HG03159 (cell line): ENCODE measurements at regions not wholly inside any gene's neighbourhood (a gene's known extent, or its start where the extent isn't known, plus 50 kb on each side); places are given as distances from the start of the nearest gene placed in this dataset.

Experiments used
- ATAC-seq: cut with Tn5 transposase; IDR thresholded peaks from one replicate; pipeline ENCODE4 v1.9.1; 2021; ENCODE audit warnings: mild to moderate bottlenecking, moderate library complexity; ENCODE audit not compliant: unreplicated experiment

DNA sequence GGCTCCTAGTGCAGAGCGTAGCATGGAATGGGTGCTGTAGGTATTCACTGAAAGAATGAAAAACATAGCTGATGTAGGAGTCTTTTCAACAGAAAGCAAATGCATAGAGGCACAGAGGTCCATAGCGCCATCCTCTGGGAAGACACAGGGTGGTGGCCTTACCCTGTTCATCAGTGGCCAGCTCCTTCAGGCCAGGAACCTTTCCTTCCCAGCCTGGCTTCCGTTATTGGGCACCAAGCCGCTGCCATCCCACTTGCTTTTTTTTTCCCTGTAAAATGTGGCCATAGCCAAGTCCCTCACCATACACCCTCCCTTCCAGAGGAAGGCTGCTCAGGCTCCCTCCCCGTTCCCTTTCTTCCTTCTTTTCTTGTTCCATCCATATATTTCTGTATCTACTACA lies 118.1 kb downstream of the ZNF621 start:
- ATAC-seq, result no peak

GRCh38 chr3:40645883-40646282 lies 121.1 kb downstream of the ZNF621 start:
- ATAC-seq, result no peak

- ATAC-seq, result no peak
Measured at GRCh38 chr3:40649346-40649745, 124.6 kb downstream of the ZNF621 start.

- no peak for ATAC-seq
Measured at GRCh38 chr3:40652072-40652471, 127.3 kb downstream of the ZNF621 start.

- no peak for ATAC-seq
Measured at GRCh38 chr3:40653001-40653400, 128.2 kb downstream of the ZNF621 start.

DNA sequence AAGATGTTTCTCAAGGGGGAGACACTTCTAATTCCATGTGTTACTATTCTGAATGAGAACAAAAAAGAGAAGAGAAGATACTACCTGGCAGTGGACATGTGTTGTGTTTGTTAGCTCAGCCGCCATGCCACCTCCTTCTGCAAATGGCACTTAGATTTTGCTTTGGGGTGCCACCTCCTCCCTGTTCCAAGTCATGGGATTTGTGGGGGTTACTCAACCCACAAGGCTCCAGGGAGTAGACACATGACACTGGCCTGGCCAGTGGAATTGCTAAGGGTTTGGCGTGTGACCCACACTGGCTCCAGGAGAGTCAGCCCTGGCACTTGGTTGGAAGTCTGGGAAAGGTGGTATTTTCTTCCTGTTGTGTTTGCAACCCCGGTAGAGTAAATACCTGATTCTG lies 129.1 kb downstream of the ZNF621 start:
- ATAC-seq, result no peak

GRCh38 chr3:40655551-40655950 lies 130.8 kb downstream of the ZNF621 start:
- ATAC-seq, result no peak

DNA sequence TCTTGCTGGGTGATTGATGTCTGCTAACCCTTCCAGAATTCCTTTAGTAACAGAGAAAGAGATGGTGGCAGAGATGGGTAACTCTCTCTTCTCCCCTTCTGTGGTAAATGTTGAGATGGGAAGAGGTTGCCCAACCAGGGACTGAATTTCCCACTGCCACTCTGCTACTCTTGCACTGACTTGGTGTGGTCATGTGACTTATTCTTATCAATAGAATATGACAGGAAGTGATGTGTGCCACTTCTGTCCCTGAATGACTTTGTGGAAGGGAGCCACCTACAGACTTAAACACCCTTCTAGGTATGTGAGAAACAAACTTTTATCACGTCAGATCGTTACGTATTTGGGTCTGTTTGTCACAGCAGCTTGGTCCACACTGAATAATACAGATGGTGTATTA lies 132.9 kb downstream of the ZNF621 start:
- no peak for ATAC-seq

DNA sequence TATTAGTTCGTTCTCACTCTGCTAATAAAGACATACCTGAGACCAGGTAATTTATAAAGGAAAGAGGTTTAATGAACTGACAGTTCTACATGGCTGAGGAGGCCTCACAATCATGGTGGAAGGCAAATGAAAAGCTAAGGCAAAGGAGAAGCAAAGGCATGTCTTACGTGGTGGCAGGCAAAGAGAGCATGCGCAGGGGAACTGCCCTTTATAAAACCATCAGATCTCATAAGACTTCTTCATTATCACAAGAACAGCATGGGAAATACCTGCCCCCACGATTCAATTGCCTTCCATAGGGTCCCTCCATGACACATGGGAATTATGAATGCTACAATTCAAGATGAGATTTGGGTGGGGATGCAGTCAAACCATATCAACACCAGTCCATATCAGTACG lies 133.5 kb downstream of the ZNF621 start:
- ATAC-seq, result no peak

DNA sequence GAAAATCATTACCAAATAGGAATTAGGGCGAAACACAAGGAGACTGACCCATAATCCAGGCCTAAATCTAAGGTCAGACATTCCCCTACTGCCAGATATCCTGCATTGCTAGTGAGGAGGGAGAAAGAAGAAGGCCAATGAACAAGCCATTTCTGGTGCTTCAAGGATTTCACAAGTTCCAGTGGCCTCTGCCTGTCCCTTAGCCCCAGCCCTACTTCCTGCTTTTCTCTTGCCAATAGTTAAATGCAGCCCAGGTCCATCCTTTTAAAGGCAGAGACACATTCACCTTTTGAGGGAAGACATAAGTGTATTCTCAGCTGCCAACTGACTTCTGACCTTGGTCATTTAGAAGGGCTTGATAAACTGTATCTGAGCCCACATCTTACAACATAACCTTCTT lies 135.8 kb downstream of the ZNF621 start:
- ATAC-seq, result no peak

- no peak for ATAC-seq
Measured at GRCh38 chr3:40661284-40661683, 136.5 kb downstream of the ZNF621 start.

GRCh38 chr3:40663280-40663679 lies 138.5 kb downstream of the ZNF621 start:
- no peak for ATAC-seq

GRCh38 chr3:40669176-40669575 lies 144.4 kb downstream of the ZNF621 start:
- no peak for ATAC-seq

GRCh38 chr3:40672861-40673260 lies 148.1 kb downstream of the ZNF621 start:
- no peak for ATAC-seq

GRCh38 chr3:40677321-40677720 lies 152.6 kb downstream of the ZNF621 start:
- ATAC-seq, result no peak

DNA sequence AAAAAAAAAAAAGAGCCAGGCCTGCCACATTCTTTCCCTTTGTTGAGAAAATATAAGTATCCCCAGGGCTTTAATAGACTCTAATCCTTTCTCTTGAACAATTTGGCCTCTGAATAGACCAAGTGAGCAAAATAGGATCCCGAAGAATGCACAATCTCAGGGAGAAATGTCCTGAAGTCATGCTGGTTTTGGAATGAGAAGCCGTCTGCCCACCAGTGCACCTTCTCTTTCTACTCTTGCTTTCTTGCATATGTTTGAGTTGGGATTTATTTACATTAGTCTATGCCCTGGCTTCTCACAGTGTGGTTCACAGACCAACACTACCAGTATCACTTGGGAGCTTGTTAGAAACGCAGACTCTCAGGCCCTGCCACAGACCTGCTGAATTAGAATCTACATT lies 153.0 kb downstream of the ZNF621 start:
- no peak for ATAC-seq

DNA sequence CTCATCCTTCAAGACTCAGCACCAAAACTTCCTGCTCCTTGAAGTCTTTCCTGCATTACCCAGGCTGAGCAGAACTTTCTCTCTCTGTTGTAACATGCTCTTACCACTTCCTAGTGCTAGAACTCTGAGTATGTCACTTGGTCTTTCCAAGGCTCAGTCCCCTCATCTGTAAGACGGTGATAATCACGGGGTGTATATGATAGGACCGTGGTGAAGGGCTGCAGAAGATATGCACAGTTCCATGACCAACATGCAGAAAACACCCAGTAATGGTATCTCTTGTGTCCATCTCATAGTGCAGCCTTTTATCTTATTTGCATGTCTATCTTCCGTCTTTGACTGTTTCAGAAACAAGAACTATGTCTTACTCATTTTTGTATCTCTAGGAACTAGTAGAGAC lies 154.5 kb downstream of the ZNF621 start:
- no peak for ATAC-seq

DNA sequence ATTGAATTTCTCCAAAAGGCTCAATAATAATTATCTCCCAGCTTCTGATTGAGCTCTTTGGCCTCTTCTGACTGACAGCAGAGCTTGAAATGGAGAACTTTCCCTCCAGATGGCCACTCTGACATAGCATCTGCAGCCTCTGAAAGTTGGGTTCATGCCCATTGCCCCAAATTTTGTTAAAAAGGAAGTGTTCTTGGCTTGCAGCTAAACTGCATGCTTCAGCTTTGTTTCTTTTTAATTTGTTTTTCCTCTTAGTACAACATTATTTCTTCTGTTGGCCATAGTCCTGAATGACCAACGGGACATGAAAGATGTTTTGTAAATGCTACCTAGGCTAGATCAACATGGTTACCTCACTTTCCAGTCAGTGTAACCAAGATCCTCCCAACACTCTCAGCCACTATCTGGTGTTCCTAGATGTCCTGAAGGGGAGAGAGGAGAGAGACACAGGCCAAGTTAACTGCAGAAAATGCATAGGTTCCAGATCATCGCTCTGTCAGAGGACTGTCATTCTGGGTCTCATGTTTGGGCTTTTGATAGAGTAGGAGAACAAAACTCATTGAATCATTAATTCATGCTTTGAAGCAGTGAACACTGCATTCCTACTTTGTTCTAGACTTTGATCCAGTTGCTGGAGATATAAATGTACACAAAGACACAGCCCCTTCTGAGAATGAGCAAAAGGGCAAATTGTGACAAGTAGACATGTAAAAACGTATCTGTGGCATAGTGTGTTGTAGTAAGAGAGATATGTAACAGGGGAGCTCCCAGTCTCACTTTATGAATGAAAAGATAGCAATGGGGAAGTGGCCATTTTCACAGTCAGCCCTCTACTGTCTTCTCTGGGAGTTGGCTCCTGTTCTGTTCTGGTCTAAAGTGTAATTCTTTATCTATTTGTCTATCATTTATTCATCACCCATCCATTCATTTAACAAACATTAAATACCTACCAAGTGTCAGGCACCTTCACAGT lies 156.2 kb downstream of the ZNF621 start:
- ATAC-seq, result no peak

- no peak for ATAC-seq
Measured at GRCh38 chr3:40681658-40682055, 156.9 kb downstream of the ZNF621 start.

DNA sequence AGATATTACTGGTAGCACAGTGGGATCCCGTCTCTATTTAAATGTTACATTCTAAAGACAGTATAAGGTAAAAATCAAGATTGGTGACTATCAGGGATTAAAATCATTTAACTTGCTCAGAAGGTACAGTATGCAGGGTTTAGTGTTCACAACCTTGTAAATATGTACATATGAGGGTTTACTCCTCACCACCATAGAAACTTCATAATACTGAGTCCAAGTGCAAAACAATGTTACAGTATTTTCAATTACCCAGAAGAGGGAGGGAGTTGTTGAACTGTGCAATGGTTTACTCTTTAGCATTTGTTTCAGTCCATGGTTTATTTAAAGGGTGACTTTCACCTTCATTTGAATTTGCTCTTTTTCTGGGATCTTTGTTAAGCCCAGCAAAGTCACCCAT lies 165.1 kb downstream of the ZNF621 start:
- no peak for ATAC-seq

GRCh38 chr3:40690749-40691451 lies 166.1 kb downstream of the ZNF621 start:
- ATAC-seq, result no peak

DNA sequence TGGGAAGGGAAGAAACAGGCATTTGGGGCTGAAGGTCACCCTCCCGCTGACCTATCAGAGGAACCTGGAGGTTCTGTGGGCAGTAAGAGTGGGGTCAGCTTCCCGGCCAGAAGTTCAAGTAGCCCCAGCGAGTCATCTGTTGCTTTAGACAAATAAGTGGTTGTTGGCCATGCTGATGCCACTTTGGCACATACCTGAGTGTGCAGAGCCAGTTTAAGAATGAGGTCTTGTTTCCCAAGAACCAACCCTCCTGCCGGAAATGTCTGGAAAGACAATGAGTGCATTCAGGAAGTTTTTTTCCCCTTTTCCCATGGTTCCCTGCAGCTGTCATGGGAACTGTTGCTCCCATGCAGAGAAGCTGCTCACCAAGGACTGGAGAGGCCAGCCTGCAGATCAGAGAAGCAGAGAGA lies 166.7 kb downstream of the ZNF621 start:
- ATAC-seq, result no peak
